ENCODE measurements at regions not wholly inside any gene's neighbourhood (a gene's known extent, or its start where the extent isn't known, plus 50 kb on each side); places are given as distances from the start of the nearest gene placed in this dataset.
A peak's percentile ranks its signal among the peaks of the same experiment; 100 is the strongest.
"Not testable (repeated sequence)": the region's sequence is repeated elsewhere in the genome, so short reads cannot be mapped to it uniquely, and the experiment has no call there.

DNA sequence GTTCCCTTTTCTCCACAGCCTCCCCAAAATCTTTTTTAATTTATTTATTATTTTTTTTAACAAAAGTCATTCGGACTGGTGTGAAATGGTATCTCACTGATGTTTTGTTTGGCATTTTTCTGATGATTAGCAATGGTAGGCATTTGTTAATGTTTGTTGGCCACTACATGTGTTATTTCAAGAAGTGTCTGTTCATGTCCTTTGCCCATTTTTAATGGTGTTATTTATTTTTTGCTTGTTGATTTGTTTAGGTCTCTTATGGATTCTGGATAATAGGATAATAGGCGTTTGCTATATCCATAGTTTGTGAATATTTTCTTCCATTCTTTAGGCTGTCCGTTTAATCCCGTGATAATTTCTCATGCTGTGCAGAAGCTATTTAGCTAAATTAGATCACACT, 596.5 kb upstream of the DEFB115 start:
- H3K27me3 Mint-ChIP-seq (ENCODE audit: low read depth); H3K27ac Mint-ChIP-seq; CTCF ChIA-PET; H3K9me3 Mint-ChIP-seq; DNase-seq; H3K4me3 Mint-ChIP-seq; H3K4me1 Mint-ChIP-seq (ENCODE audit: low read depth); intact Hi-C loops (cut with micrococcal nuclease); H3K36me3 Mint-ChIP-seq (ENCODE audit: low read depth): not testable (repeated sequence)

DNA sequence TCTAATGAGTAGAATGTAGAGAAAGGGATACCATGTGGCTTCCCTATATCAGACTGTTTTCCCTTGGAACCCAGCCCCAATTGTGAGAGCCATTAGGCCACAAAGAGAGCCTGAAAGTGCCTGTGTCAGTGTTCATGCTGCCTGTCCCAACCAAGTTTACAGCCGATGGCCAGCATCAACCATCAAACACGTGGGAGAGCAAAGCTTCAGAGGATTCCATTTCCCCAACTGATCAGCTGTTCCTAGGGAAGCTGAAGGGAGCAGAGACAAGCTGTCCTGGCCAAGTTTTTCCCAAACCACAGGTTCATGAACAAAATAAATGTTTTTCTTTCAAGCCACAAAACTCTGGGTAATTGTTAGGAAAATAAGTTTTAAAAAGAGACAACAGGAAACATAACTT, 589.0 kb upstream of the DEFB115 start:
- H3K27ac Mint-ChIP-seq; H3K27me3 Mint-ChIP-seq (ENCODE audit: low read depth); H3K4me3 Mint-ChIP-seq; DNase-seq; CTCF ChIA-PET; intact Hi-C loops (cut with micrococcal nuclease); H3K9me3 Mint-ChIP-seq; H3K4me1 Mint-ChIP-seq (ENCODE audit: low read depth); H3K36me3 Mint-ChIP-seq (ENCODE audit: low read depth): not testable (repeated sequence)

GRCh38 chr20:30669330-30670029, 588.0 kb upstream of the DEFB115 start:
- CTCF ChIA-PET; intact Hi-C loops (cut with micrococcal nuclease); H3K4me1 Mint-ChIP-seq (ENCODE audit: low read depth); H3K27me3 Mint-ChIP-seq (ENCODE audit: low read depth); H3K36me3 Mint-ChIP-seq (ENCODE audit: low read depth); H3K4me3 Mint-ChIP-seq; DNase-seq; H3K27ac Mint-ChIP-seq; H3K9me3 Mint-ChIP-seq: not testable (repeated sequence)

- H3K9me3 Mint-ChIP-seq; H3K36me3 Mint-ChIP-seq (ENCODE audit: low read depth); CTCF ChIA-PET; DNase-seq; H3K4me1 Mint-ChIP-seq (ENCODE audit: low read depth); H3K27ac Mint-ChIP-seq; H3K4me3 Mint-ChIP-seq; intact Hi-C loops (cut with micrococcal nuclease); H3K27me3 Mint-ChIP-seq (ENCODE audit: low read depth): not testable (repeated sequence)
Observed at GRCh38 chr20:30671120-30671519, 586.3 kb upstream of the DEFB115 start.

GRCh38 chr20:30675988-30676564, 581.4 kb upstream of the DEFB115 start:
- H3K36me3 Mint-ChIP-seq (ENCODE audit: low read depth); intact Hi-C loops (cut with micrococcal nuclease); H3K4me1 Mint-ChIP-seq (ENCODE audit: low read depth); H3K4me3 Mint-ChIP-seq; CTCF ChIA-PET; H3K27me3 Mint-ChIP-seq (ENCODE audit: low read depth); DNase-seq; H3K27ac Mint-ChIP-seq; H3K9me3 Mint-ChIP-seq: not testable (repeated sequence)

- not testable (repeated sequence) for H3K4me1 Mint-ChIP-seq (ENCODE audit: low read depth)
Observed at GRCh38 chr20:30682236-30682635, 575.2 kb upstream of the DEFB115 start.

DNA sequence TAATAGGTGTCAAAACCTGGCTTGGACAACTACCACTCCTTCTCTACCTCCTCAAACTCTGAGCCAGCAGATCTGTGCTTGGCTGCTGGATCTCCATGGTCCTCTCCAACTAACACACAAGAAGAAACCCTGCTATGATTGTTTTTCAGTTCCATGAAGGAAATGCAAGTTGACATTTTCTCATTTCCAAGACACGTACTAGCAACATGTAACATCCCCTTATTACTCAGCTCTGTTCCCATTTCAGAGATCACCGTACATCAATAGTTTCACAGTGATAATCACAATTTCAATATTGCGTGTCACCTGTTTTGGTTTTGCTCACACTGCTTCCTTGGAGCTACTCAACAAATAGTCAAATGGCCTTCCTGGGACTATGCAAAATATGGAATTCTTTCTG, 544.6 kb upstream of the DEFB115 start:
- H3K4me1 Mint-ChIP-seq (ENCODE audit: low read depth); DNase-seq; H3K36me3 Mint-ChIP-seq (ENCODE audit: low read depth); H3K9me3 Mint-ChIP-seq; intact Hi-C loops (cut with micrococcal nuclease); CTCF ChIA-PET; H3K4me3 Mint-ChIP-seq; H3K27ac Mint-ChIP-seq; H3K27me3 Mint-ChIP-seq (ENCODE audit: low read depth): not testable (repeated sequence)

More at GRCh38 chr20:30682236-30682635, 575.2 kb upstream of the DEFB115 start:
- H3K36me3 Mint-ChIP-seq (ENCODE audit: low read depth); CTCF ChIA-PET; H3K27ac Mint-ChIP-seq; H3K27me3 Mint-ChIP-seq (ENCODE audit: low read depth); H3K9me3 Mint-ChIP-seq; DNase-seq; H3K4me3 Mint-ChIP-seq; intact Hi-C loops (cut with micrococcal nuclease): not testable (repeated sequence)

GRCh38 chr20:30719415-30720199, 537.9 kb upstream of the DEFB115 start:
- H3K9me3 Mint-ChIP-seq; H3K27ac Mint-ChIP-seq; CTCF ChIA-PET; DNase-seq; intact Hi-C loops (cut with micrococcal nuclease); H3K4me1 Mint-ChIP-seq (ENCODE audit: low read depth); H3K4me3 Mint-ChIP-seq; H3K36me3 Mint-ChIP-seq (ENCODE audit: low read depth): not testable (repeated sequence)
- H3K27me3 Mint-ChIP-seq (ENCODE audit: low read depth): peaks cover 11% of the 10 kb centered on the region

GRCh38 chr20:30723511-30723910, 534.0 kb upstream of the DEFB115 start:
- H3K9me3 Mint-ChIP-seq; H3K4me1 Mint-ChIP-seq (ENCODE audit: low read depth); intact Hi-C loops (cut with micrococcal nuclease); DNase-seq; H3K36me3 Mint-ChIP-seq (ENCODE audit: low read depth); H3K27ac Mint-ChIP-seq; CTCF ChIA-PET: not testable (repeated sequence)
- Mint-ChIP-seq H3K4me3 (peak overlapping the region; percentile 77), H3K27me3 (ENCODE audit: low read depth) (peaks cover 14% of the 10 kb centered on the region)

DNA sequence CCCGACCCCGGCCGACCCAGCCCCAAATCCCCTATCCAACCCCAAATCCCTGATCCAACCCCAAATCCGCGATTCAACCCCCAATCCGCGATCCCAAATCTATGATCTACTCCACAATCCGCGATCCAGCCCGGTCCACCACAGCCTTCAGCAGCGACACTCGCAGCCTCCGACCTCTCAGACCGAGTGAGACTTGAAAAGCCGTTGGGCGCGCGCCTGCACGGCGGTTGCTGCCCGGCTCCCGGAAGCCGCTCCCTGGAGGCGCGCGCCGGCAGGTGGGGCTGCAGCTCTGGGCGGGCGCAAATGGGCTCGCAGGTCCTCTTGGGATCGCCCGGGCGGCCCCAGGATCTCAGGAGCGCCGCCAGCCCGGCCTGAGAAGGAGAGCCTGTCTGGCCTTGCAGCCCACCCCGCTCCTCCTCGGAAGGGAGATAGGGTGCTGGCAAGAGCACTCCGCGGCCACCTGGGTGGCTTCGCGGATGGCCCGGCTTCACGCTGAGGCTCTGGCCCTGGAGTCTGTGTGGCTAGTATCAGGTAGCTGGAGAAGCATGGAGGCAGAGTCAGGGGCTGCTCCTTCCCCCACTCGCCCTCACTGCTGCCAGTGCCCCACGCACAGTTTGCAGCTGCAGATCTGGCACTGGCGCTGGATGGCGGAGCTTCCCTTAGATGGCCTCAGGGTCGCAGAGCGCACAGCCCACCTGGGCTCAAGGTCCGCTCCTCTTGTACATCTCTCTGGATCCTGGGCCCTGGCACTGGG, 533.4 kb upstream of the DEFB115 start:
- H3K27ac Mint-ChIP-seq; H3K9me3 Mint-ChIP-seq; intact Hi-C loops (cut with micrococcal nuclease); H3K36me3 Mint-ChIP-seq (ENCODE audit: low read depth); CTCF ChIA-PET; H3K4me1 Mint-ChIP-seq (ENCODE audit: low read depth): not testable (repeated sequence)
- H3K4me3 Mint-ChIP-seq: peak overlapping the region; percentile 77
- peaks cover 14% of the 10 kb centered on the region for H3K27me3 Mint-ChIP-seq (ENCODE audit: low read depth)
- peak; percentile 31 for DNase-seq

DNA sequence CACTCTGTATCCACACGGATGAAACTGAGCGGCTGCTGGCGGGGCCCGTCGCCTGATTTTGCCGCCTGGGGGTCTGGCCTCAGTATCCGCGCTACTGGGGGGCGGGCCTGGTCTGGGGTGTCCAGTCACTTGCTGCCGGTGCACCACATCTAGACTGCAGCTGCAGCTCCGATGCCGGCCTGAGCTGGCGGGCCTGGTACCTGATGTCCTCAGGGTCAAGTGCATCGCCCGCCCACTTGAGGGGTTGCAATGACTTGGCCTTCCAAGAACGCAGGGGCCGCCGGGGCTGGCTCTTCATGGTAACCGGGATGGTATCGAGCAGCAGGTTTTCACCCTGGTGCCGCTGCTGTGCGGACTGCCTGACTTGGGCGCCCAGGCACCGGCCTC, 532.8 kb upstream of the DEFB115 start:
- H3K9me3 Mint-ChIP-seq; H3K4me1 Mint-ChIP-seq (ENCODE audit: low read depth); H3K36me3 Mint-ChIP-seq (ENCODE audit: low read depth); CTCF ChIA-PET; intact Hi-C loops (cut with micrococcal nuclease); H3K27ac Mint-ChIP-seq; DNase-seq; H3K4me3 Mint-ChIP-seq: not testable (repeated sequence)
- H3K27me3 Mint-ChIP-seq (ENCODE audit: low read depth): peaks cover 14% of the 10 kb centered on the region

DNA sequence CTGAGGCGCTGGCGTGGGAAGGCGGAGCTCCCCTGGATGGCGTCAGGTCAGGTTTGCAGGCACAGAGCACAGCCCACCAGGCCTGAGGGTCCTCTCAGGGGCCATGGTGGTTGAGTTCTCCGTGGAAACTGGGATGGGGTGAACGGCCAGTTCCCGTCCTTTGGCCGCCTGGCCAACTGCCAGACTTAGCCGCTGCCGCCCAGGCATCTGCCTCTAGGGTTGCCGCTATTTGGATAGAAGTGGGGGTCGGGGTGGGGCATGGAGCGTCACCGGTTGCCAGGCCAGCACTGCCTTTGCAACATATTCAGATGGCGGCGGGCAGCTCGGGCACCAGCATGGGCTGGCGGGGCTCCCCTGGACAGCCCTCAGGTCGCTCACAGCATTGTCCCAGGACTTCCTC, 532.3 kb upstream of the DEFB115 start:
- not testable (repeated sequence) for H3K36me3 Mint-ChIP-seq (ENCODE audit: low read depth)

More for the DNA sequence above, 532.3 kb upstream of the DEFB115 start:
- H3K4me1 Mint-ChIP-seq (ENCODE audit: low read depth); DNase-seq; H3K9me3 Mint-ChIP-seq; H3K4me3 Mint-ChIP-seq; H3K27ac Mint-ChIP-seq; intact Hi-C loops (cut with micrococcal nuclease); CTCF ChIA-PET: not testable (repeated sequence)
- peaks cover 14% of the 10 kb centered on the region for H3K27me3 Mint-ChIP-seq (ENCODE audit: low read depth)
